HL-60 (cell line): ENCODE measurements at regions not wholly inside any gene's neighbourhood (a gene's known extent, or its start where the extent isn't known, plus 50 kb on each side); places are given as distances from the start of the nearest gene placed in this dataset.

Experiments used
- CTCF ChIP-seq: IDR thresholded peaks from one replicate; pipeline ENCODE4 v1.5.1; 2011; ENCODE audit warnings: low read length, control low read depth, inconsistent platforms; ENCODE audit not compliant: insufficient read depth
- POLR2AphosphoS5 ChIP-seq: IDR thresholded peaks from 2 replicates; pipeline ENCODE4 v1.6.1; 2012; ENCODE audit warnings: low read depth
- REST ChIP-seq: IDR thresholded peaks from 2 replicates; pipeline ENCODE4 v1.6.1; 2012; ENCODE audit warnings: low read depth; ENCODE audit not compliant: insufficient replicate concordance

- no peak for TF ChIP-seq POLR2AphosphoS5
- TF ChIP-seq CTCF = no peak
- TF ChIP-seq REST = no peak
These were observed 174.5 kb downstream of the OPA1 start for GRCh38 chr3:193767353-193768069.
